K562 (cell line): ENCODE measurements at regions not wholly inside any gene's neighbourhood (a gene's known extent, or its start where the extent isn't known, plus 50 kb on each side); places are given as distances from the start of the nearest gene placed in this dataset.

Experiments used
- CHD1 ChIP-seq: fragments of 200-600 bp; sonication (generic); IDR thresholded peaks from one replicate; pipeline ENCODE4 v1.6.1; 2012; ENCODE audit warnings: mild to moderate bottlenecking, moderate library complexity, low read length, inconsistent platforms
- HDGF ChIP-seq: fragments of 450-650 bp; IDR thresholded peaks from 2 replicates; pipeline ENCODE4 v1.6.1; 2016
- POLR2AphosphoS5 ChIP-seq: IDR thresholded peaks from 2 replicates; pipeline ENCODE4 v1.6.1; 2011; ENCODE audit warnings: mild to moderate bottlenecking, low read depth, low read length, moderate library complexity; ENCODE audit not compliant: control insufficient read depth, insufficient read depth
- TF ChIP-seq, protein P1 (sequence below): IDR thresholded peaks from 3 replicates; pipeline ENCODE4 v1.6.1; 2011; ENCODE audit warnings: borderline replicate concordance, mild to moderate bottlenecking, moderate library complexity; ENCODE audit not compliant: insufficient read length; ENCODE audit errors: extremely low read depth
- TF ChIP-seq, protein P2 (sequence below): fragments of 450-650 bp; IDR thresholded peaks from 2 replicates; pipeline ENCODE4 v1.6.1; 2017; ENCODE audit warnings: antibody characterized with exemption, mild to moderate bottlenecking

DNA sequence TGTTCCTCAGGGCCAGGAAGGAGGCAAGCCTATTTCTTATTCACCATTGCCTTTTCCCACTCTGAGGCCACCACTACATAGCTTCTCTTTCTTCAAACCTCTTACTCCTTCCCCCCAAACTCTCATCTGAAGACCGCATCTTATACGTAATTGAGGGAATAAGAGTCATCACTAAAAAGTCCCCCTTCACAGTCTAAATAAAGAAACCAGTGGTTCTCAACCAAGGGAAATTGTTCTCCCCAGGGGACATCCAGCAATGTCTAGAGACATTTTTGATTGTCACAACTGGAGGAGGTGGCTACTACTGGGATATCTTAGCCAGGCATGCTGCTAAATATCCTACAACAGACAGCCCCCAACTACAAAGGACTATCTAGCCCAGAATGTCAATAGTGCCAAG is 327.6 kb upstream of the CNR1 start:
- no peak for TF ChIP-seq POLR2AphosphoS5
- TF ChIP-seq, protein P1, sequence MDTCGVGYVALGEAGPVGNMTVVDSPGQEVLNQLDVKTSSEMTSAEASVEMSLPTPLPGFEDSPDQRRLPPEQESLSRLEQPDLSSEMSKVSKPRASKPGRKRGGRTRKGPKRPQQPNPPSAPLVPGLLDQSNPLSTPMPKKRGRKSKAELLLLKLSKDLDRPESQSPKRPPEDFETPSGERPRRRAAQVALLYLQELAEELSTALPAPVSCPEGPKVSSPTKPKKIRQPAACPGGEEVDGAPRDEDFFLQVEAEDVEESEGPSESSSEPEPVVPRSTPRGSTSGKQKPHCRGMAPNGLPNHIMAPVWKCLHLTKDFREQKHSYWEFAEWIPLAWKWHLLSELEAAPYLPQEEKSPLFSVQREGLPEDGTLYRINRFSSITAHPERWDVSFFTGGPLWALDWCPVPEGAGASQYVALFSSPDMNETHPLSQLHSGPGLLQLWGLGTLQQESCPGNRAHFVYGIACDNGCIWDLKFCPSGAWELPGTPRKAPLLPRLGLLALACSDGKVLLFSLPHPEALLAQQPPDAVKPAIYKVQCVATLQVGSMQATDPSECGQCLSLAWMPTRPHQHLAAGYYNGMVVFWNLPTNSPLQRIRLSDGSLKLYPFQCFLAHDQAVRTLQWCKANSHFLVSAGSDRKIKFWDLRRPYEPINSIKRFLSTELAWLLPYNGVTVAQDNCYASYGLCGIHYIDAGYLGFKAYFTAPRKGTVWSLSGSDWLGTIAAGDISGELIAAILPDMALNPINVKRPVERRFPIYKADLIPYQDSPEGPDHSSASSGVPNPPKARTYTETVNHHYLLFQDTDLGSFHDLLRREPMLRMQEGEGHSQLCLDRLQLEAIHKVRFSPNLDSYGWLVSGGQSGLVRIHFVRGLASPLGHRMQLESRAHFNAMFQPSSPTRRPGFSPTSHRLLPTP, result no peak
- no peak for TF ChIP-seq HDGF
- TF ChIP-seq, protein P2, sequence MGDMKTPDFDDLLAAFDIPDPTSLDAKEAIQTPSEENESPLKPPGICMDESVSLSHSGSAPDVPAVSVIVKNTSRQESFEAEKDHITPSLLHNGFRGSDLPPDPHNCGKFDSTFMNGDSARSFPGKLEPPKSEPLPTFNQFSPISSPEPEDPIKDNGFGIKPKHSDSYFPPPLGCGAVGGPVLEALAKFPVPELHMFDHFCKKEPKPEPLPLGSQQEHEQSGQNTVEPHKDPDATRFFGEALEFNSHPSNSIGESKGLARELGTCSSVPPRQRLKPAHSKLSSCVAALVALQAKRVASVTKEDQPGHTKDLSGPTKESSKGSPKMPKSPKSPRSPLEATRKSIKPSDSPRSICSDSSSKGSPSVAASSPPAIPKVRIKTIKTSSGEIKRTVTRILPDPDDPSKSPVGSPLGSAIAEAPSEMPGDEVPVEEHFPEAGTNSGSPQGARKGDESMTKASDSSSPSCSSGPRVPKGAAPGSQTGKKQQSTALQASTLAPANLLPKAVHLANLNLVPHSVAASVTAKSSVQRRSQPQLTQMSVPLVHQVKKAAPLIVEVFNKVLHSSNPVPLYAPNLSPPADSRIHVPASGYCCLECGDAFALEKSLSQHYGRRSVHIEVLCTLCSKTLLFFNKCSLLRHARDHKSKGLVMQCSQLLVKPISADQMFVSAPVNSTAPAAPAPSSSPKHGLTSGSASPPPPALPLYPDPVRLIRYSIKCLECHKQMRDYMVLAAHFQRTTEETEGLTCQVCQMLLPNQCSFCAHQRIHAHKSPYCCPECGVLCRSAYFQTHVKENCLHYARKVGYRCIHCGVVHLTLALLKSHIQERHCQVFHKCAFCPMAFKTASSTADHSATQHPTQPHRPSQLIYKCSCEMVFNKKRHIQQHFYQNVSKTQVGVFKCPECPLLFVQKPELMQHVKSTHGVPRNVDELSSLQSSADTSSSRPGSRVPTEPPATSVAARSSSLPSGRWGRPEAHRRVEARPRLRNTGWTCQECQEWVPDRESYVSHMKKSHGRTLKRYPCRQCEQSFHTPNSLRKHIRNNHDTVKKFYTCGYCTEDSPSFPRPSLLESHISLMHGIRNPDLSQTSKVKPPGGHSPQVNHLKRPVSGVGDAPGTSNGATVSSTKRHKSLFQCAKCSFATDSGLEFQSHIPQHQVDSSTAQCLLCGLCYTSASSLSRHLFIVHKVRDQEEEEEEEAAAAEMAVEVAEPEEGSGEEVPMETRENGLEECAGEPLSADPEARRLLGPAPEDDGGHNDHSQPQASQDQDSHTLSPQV, result no peak
- TF ChIP-seq CHD1, result no peak
